Memory B cell (primary cell): ENCODE measurements at regions not wholly inside any gene's neighbourhood (a gene's known extent, or its start where the extent isn't known, plus 50 kb on each side); places are given as distances from the start of the nearest gene placed in this dataset.
A peak's percentile ranks its signal among the peaks of the same experiment; 100 is the strongest.

ENCODE experiments used
- ATAC-seq: fragments of 150-1000 bp; cut with Tn5 transposase; 2 replicates; pipeline ENCODE4 v1.10.0; 2021; ENCODE audit warnings: low read depth, mild to moderate bottlenecking, moderate library complexity
- DNase-seq, 2 donors: peaks; one replicate each; pipeline ENCODE4 v3.0.0; 2022; ENCODE audit warnings: low spot score in 2 of 2
- H3K27ac Mint-ChIP-seq: one replicate; pipeline ENCODE4 v1.8.0; 2022; ENCODE audit warnings: mild to moderate bottlenecking, moderate library complexity, mixed read lengths
- H3K27me3 Mint-ChIP-seq: one replicate; pipeline ENCODE4 v1.8.0; 2022; ENCODE audit warnings: mixed read lengths
- H3K36me3 Mint-ChIP-seq: one replicate; pipeline ENCODE4 v1.8.0; 2022; ENCODE audit warnings: mild to moderate bottlenecking, mixed read lengths
- H3K4me1 Mint-ChIP-seq: one replicate; pipeline ENCODE4 v1.8.0; 2022; ENCODE audit warnings: mixed read lengths
- H3K4me3 Mint-ChIP-seq: one replicate; pipeline ENCODE4 v1.8.0; 2022; ENCODE audit warnings: mild to moderate bottlenecking, moderate library complexity, mixed read lengths
- H3K9me3 Mint-ChIP-seq: one replicate; pipeline ENCODE4 v1.8.0; 2022; ENCODE audit warnings: mixed read lengths

DNA sequence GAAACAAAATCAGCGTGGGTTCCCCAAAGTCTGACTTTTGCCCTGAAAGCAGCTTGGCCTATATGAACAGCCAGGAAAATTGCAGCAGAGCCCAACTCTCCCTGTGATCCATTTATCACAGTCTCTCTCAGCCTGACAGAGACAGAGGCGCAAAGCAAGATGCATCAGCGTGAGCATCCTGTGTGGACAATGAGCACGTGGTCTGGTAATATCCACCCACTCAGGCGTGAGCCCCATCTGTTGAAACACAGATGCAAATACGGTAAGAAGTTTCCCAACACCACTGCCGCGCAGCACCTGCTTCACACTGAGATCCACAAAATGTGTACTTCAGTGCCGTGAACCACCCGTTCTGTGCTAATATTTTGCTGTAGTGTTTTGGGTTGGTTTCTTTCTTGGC, 114.6 kb downstream of the MRPL36 start:
- DNase-seq: no peak
- H3K27ac Mint-ChIP-seq: no peak overlapping the region
- H3K9me3 Mint-ChIP-seq: peaks cover 10% of the 10 kb centered on the region
- no peak overlapping the region for H3K4me3 Mint-ChIP-seq
- no peaks in the 10 kb centered on the region for H3K36me3 Mint-ChIP-seq
- peaks cover 14% of the 10 kb centered on the region for H3K27me3 Mint-ChIP-seq
- no peak for ATAC-seq
- no peaks in the 10 kb centered on the region for H3K4me1 Mint-ChIP-seq

DNA sequence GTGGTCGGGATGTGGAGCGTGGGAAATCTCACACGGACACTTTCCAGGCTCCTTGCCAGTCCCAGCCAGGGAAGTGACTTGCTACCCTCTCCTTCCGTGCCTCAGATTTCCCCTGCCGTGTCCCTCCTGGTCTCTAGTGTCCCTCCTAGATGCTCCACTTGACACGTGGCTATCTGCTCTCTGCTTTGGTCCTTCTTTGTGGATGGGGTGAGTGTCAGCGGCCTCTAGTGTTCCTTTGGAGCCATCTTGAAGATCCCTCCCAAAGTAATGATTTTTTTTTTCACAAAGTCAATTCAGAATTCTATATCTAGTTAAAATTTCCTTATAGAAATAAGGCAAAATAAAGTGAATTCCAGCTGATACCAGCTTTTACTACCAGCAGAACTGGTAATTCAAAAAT, 117.7 kb downstream of the MRPL36 start:
- no peak for ATAC-seq
- peaks cover 16% of the 10 kb centered on the region for H3K9me3 Mint-ChIP-seq
- H3K27me3 Mint-ChIP-seq: peaks cover 17% of the 10 kb centered on the region

DNA sequence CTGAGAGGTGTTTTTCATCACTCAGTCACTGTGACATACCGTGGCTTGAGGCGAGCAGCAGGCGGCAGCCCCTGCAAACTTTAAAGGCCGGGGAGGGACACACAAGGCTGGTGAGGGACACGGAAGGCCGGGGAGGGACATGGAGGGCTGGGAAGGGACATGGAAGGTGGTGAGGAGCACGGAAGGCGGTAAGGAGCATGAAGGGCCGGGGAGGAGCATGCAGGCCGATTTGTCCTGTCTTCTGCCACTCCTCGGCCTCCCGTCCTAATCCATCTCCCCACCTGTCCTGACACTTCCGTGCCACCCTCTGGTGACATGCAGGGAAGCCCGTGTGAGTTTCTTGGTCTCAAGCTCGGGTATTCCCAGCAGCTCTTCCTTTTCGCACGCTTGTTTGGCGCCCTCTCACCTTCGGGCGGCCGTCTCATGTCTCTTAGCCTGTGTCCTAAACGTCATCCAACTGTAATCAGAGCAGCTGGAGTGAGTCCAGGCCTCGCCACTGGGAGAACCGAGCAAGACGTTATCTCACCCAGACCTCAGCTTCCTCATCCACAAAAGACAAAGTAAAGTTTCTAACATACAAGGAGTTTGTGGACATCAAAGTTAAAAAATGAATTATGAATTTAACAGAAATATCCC, 126.5 kb downstream of the MRPL36 start:
- H3K4me3 Mint-ChIP-seq: no peak overlapping the region
- ATAC-seq: no peak
- peaks cover 3% of the 10 kb centered on the region for H3K9me3 Mint-ChIP-seq
- no peak for DNase-seq
- no peak overlapping the region for H3K27ac Mint-ChIP-seq
- peaks cover 24% of the 10 kb centered on the region for H3K27me3 Mint-ChIP-seq
- peaks cover 2% of the 10 kb centered on the region for H3K36me3 Mint-ChIP-seq
- peaks cover 3% of the 10 kb centered on the region for H3K4me1 Mint-ChIP-seq

More for the DNA sequence above, 117.7 kb downstream of the MRPL36 start:
- DNase-seq: no peak
- Mint-ChIP-seq H3K36me3 (no peaks in the 10 kb centered on the region), H3K4me3 (no peak overlapping the region), H3K27ac (no peak overlapping the region), H3K4me1 (no peaks in the 10 kb centered on the region)

DNA sequence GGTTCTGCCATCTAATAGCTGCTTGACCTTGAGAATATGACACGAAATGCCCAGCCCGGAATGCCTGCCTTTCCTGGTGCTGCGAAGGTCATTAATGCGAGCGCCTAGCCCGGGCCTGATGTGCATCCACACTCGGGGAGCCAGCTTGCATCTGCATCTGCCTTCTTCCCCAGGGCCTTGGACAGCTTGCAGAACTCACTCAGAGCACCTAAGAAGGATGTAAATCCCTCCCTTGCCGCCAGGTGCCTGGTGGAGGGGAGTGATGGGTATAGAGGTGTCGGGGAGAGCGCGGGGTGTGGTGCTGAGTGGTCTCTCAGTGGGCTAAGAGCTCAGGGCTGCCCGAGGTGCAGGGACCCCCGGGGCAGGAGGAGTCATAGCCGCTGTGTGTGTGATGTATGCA, 127.2 kb downstream of the MRPL36 start:
- Mint-ChIP-seq H3K27ac (no peak overlapping the region), H3K4me1 (peaks cover 3% of the 10 kb centered on the region), H3K27me3 (peaks cover 26% of the 10 kb centered on the region), H3K36me3 (peaks cover 2% of the 10 kb centered on the region), H3K9me3 (peaks cover 2% of the 10 kb centered on the region), H3K4me3 (no peak overlapping the region)
- DNase-seq (no peak), ATAC-seq (no peak)

DNA sequence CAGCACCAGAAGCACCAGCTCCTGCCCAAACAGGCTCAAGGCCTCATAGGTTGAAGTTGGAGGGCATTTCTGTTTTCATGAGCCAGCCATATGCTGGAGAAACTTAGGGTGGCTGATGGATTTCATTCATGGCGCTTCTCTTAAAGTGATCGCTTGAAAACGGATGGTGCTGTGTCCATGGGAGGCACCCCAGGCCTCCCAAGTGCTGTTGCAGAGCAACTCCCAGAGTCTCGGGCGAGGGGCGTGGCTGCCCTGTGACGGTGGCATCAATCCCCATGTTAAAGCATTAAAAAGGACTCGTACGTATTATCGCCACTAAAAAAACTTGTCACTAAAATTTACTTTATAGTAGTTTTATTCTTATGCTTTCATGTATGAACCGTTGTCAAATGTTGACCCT, 128.3 kb downstream of the MRPL36 start:
- Mint-ChIP-seq H3K36me3 (peaks cover 2% of the 10 kb centered on the region), H3K9me3 (no peaks in the 10 kb centered on the region), H3K4me1 (peaks cover 6% of the 10 kb centered on the region), H3K27ac (no peak overlapping the region), H3K4me3 (no peak overlapping the region), H3K27me3 (peaks cover 28% of the 10 kb centered on the region)
- DNase-seq (no peak), ATAC-seq (no peak)

DNA sequence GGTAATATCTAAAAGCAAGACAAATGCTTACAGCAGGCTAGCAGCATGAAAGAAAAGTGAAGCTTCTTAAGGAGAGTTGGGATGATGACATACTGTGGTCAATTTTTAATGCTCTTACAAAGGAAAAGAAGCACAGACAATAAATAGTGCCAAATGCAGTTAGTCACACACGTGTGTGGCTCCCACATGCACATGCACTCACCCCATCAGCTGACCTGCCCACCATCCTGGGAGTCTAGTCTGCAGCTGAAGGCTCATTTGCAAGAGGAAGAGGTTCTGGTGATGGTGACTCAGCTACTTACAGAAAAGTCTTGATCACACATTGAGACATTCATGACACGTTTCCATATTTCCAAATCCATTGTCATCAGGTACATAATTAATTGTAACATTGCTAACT, 129.3 kb downstream of the MRPL36 start:
- no peaks in the 10 kb centered on the region for H3K9me3 Mint-ChIP-seq
- peaks cover 36% of the 10 kb centered on the region for H3K27me3 Mint-ChIP-seq
- H3K36me3 Mint-ChIP-seq: peaks cover 4% of the 10 kb centered on the region
- no peak overlapping the region for H3K4me3 Mint-ChIP-seq
- no peak for DNase-seq
- no peak overlapping the region for H3K27ac Mint-ChIP-seq
- H3K4me1 Mint-ChIP-seq: peaks cover 12% of the 10 kb centered on the region
- ATAC-seq: no peak

DNA sequence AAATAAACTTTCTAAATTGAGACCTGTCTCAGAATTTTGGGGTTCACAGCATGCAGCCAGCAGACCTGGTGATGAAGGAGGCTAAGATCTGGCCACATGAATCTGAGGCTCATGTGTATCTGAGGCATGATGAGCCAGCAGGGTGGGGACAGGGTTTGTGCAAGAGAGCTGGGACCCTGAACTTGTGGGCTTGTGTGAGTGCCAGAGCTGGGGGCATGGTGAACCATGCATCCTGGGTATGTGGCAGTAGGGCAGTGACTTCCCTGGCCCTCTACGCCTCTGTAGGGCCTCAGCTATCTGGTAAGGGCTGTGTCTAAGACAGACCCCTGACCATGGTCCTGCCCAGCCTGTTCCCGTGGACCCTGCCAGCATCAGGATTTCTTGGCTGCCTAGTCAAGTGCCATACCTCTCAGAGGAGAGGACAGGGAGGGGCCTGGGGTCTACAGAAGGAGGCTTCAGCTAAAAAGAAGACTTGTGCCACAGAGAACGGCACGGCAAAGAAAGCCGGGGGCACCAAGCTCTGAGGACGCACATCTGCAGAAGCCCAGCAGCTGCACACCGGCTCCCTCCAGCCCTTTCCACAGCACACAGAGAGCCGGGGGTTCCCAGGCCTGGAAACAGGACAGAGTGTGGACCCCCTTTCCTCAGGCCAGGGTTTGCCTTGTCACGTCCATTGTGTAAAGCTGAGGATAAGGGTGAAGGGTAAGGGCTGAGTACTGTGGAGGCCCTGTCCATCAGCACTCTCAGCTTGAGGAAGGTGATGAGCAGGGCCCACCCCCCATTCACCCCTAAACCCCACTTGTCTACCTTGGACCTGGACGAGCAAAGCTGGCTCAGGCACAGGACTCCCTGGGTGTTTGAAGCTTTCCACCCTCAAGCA, 130.1 kb downstream of the MRPL36 start:
- H3K36me3 Mint-ChIP-seq: peaks cover 4% of the 10 kb centered on the region
- no peaks in the 10 kb centered on the region for H3K9me3 Mint-ChIP-seq
- no peak overlapping the region for H3K4me3 Mint-ChIP-seq
- DNase-seq: no peak
- peaks cover 12% of the 10 kb centered on the region for H3K4me1 Mint-ChIP-seq
- peaks cover 42% of the 10 kb centered on the region for H3K27me3 Mint-ChIP-seq
- H3K27ac Mint-ChIP-seq: no peak overlapping the region
- ATAC-seq: no peak

DNA sequence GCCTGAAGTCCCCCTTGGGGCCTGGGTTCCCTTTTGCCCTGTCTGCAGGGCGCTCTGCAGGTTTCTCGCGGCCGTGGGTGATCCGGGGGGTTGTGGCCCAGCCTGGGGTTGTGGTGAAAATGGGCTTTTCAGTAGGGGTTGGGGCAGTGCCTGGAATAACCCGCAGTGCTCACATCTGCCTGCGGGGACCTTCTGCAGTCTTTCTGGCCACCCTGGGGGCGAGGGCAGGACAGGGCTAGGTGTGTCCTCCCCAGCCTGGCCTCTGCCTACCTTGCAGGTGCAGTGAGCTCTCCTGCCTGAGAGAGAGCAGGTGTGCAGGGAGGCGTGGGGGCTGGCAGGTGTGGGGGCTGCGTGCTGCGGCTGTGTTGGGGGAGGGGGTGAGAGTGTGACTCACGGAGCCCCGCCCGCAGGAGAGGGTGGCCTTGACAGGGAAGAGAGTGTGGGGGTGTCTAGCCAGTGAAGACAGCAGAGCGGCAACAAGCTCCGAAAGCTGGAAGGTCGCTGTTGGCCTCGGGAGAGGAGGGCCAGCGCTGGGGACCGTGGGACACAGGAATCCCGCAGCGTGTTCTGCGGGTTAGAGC, 131.4 kb downstream of the MRPL36 start:
- H3K27ac Mint-ChIP-seq: no peak overlapping the region
- ATAC-seq (peak; percentile 34), DNase-seq (no peak)
- peaks cover 2% of the 10 kb centered on the region for H3K36me3 Mint-ChIP-seq
- peaks cover 10% of the 10 kb centered on the region for H3K4me1 Mint-ChIP-seq
- H3K9me3 Mint-ChIP-seq: no peaks in the 10 kb centered on the region
- peaks cover 43% of the 10 kb centered on the region for H3K27me3 Mint-ChIP-seq
- no peak overlapping the region for H3K4me3 Mint-ChIP-seq

DNA sequence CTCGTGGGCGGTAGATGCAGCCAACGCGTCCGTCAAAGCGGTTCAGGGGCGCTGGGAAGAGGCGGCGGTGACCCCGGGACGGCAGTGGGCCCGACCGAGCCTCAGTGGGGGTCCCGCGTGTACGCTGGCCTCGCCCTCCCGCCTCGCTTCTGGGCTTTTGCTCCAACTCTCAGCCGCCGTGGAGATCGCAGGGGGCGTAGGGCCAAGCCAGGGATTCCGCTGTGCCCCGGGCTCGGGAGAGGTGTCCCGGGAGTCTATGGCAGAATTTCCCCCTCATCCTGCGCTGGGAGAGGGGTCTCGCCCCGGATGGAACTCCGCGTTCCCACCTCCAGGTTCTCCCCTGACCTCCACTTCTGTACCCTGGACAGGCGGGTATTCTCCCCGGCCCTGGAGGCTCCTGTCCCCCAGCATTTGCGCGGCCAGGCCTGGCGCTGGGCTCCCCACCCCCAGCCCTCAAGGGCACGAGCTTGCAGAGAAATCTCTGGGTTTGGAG, 131.9 kb downstream of the MRPL36 start:
- Mint-ChIP-seq H3K27ac (no peak overlapping the region), H3K4me3 (peak overlapping the region; percentile 18), H3K36me3 (peaks cover 2% of the 10 kb centered on the region), H3K4me1 (peaks cover 9% of the 10 kb centered on the region), H3K27me3 (peaks cover 44% of the 10 kb centered on the region), H3K9me3 (no peaks in the 10 kb centered on the region)
- ATAC-seq (peak; percentile 8), DNase-seq (no peak)

DNA sequence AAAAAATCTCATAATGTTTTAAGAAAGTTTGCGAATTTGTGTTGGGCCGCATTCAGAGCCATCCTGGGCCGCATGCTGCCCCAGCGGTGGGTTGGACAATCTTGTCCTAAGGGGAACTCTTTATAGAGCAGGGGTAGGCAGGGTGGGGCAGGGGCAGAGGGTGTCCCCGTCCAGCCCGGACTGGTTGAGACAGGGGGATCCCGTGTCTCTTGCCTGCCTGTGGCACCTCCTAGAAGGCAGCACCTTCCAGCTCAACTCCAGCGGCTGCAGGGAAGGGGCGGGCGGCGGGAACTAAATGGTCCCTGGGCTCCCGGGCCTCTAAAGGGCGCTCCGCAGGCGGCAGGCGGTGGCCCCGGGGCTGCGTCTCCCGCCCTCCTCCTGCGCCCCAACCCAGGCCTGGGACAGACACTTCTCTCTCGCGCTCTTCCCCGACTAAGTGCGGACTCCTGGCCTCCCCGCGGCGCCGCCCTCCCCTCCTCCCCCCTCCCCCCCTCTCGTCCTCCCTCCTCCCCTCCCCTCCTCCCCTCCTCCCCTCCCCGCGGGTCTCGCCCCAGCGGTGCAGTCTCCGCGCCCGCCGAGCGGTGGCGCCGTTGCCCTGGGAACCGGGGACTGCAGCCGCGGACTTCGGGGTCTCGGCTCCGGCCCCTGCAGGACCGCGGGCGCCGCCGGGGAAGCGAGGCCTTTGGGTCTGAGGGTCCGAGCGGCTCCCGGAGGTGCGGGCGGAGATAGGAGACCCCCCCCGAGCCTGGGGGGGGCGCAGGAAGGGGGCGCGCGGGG, 132.6 kb downstream of the MRPL36 start:
- H3K4me3 Mint-ChIP-seq: peak overlapping the region; percentile 46
- ATAC-seq (peak; percentile 32), DNase-seq (peak; percentile 36 to 65)
- peaks cover 42% of the 10 kb centered on the region for H3K27me3 Mint-ChIP-seq
- no peaks in the 10 kb centered on the region for H3K9me3 Mint-ChIP-seq
- H3K27ac Mint-ChIP-seq: no peak overlapping the region
- H3K4me1 Mint-ChIP-seq: peaks cover 9% of the 10 kb centered on the region
- peaks cover 2% of the 10 kb centered on the region for H3K36me3 Mint-ChIP-seq

DNA sequence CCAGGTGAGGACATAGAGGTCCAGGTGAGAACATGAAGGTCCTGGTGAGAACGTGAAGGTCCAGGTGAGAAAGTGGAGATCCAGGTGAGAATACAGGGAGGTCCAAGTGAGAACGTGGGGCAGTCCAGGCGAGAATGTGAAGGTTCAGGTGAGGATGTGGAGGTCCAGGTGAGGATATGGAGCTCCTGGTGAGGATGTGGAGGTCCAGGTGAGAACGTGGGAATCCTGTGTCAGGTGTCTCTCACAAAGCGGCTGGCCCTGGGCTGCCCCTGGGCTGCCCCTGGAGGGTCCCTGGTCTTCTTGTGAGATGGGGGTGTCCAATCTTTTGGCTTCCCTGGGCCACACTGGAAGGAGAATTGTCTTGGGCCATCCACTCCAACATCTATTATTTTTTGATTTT, 133.4 kb downstream of the MRPL36 start:
- Mint-ChIP-seq H3K9me3 (no peaks in the 10 kb centered on the region), H3K27ac (no peak overlapping the region), H3K4me1 (peaks cover 9% of the 10 kb centered on the region), H3K27me3 (peaks cover 42% of the 10 kb centered on the region), H3K36me3 (peaks cover 2% of the 10 kb centered on the region), H3K4me3 (no peak overlapping the region)
- DNase-seq (no peak), ATAC-seq (no peak)

DNA sequence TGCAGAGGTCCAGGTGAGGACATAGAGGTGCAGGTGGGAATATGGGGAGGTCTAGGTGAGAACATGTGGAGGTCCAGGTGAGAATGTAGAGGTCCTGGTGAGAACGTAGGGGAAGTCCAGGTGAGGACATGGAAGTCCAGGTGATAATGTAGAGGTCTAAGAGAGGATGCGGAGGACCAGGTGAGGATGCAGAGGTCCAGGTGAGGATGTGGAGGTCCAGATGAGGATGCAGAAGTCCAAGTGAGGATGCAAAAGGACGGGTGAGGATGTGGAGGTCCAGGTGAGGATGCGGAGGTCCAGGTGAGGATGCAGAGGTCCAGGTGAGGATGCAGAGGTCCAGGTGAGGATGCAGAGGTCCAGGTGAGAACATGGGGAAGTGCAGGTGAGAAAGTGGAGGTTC, 133.8 kb downstream of the MRPL36 start:
- Mint-ChIP-seq H3K27ac (no peak overlapping the region), H3K4me3 (peak overlapping the region; percentile 2), H3K9me3 (no peaks in the 10 kb centered on the region), H3K36me3 (peaks cover 2% of the 10 kb centered on the region), H3K4me1 (peaks cover 9% of the 10 kb centered on the region), H3K27me3 (peaks cover 41% of the 10 kb centered on the region)
- no peak for DNase-seq
- ATAC-seq: no peak

DNA sequence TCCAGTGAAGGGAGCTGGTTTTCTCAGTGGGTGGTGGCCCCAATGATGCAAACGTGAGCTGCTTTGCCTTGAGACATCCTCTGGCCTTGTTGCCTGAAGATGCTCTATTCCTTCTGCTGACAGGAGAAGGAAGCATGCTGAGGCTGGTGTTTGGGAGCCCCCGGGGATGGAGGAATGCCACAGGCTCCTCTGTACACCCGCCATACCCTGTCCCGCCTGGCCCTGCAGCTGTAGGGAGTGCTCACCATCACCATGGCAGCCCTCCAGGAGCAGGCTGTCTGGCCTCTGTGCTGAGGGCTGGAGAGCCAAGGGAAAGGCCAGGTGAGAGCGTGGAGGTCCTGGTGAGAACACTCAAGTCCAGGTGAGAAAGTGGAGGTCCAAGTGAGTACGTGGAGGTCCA, 134.4 kb downstream of the MRPL36 start:
- H3K4me1 Mint-ChIP-seq: peaks cover 9% of the 10 kb centered on the region
- no peaks in the 10 kb centered on the region for H3K9me3 Mint-ChIP-seq
- DNase-seq: no peak
- H3K27me3 Mint-ChIP-seq: peaks cover 43% of the 10 kb centered on the region
- H3K4me3 Mint-ChIP-seq: peak overlapping the region; percentile 2
- no peak overlapping the region for H3K27ac Mint-ChIP-seq
- H3K36me3 Mint-ChIP-seq: peaks cover 2% of the 10 kb centered on the region
- ATAC-seq: no peak

DNA sequence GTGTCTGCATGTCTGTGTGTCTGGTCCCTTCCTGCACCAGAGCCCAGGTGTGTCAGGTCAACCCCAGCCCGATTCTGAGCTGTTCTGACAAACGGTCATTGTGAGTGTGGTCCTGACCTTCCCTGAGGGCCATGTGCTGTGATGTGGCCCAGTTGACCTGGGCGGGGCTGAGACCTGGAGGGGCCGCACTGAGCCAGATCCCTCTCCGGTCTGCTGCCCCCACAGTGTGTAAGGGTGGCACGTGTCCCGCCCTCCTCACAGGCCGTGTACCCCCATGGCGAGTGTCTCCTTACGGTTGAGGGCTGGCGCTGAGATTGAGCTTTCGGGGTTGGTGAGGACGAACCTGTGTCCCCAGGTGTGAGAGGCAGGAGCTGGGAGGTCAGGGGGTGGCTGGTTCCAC, 136.5 kb downstream of the MRPL36 start:
- peaks cover 2% of the 10 kb centered on the region for H3K36me3 Mint-ChIP-seq
- ATAC-seq (no peak), DNase-seq (no peak)
- no peak overlapping the region for H3K27ac Mint-ChIP-seq
- no peaks in the 10 kb centered on the region for H3K9me3 Mint-ChIP-seq
- no peak overlapping the region for H3K4me3 Mint-ChIP-seq
- H3K4me1 Mint-ChIP-seq: peaks cover 9% of the 10 kb centered on the region
- peaks cover 35% of the 10 kb centered on the region for H3K27me3 Mint-ChIP-seq
